ENCODE measurements at regions not wholly inside any gene's neighbourhood (a gene's known extent, or its start where the extent isn't known, plus 50 kb on each side); places are given as distances from the start of the nearest gene placed in this dataset.

DNA sequence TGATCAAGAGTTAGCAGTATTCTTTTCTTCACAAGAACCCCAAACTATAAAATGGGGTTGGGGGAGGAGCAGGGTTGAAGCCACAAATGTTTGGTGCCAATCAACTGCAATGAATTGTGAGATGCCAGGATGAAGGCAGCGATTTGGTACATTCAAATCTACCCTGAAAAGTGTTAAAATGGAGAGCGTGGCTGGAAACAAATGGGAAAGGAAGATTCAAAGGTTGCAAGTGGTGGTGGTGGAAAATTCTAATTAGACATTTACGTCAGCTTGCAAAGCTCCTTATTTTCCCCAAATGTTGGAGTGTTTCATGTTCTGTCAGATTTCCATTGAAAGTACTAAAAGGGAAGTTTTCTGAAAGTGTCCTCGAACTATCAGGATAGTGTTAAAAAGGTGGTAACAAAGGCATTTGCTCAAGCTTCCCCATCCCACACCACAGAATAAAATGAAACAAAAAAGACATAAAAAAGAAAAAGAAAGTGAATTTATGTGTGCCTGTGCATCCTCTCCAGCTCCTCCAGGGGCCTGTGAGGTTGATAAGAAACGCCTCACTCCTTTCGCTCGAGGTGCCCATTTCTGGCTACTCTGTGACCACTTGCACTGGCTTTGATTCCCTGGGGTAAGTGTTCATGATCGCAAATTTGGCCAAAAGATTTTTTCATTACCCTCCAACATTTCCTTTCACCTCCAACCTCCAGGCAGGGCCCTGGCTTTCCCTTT, 424.1 kb upstream of the POU3F3 start (continued):
- TF ChIP-seq, protein P1, sequence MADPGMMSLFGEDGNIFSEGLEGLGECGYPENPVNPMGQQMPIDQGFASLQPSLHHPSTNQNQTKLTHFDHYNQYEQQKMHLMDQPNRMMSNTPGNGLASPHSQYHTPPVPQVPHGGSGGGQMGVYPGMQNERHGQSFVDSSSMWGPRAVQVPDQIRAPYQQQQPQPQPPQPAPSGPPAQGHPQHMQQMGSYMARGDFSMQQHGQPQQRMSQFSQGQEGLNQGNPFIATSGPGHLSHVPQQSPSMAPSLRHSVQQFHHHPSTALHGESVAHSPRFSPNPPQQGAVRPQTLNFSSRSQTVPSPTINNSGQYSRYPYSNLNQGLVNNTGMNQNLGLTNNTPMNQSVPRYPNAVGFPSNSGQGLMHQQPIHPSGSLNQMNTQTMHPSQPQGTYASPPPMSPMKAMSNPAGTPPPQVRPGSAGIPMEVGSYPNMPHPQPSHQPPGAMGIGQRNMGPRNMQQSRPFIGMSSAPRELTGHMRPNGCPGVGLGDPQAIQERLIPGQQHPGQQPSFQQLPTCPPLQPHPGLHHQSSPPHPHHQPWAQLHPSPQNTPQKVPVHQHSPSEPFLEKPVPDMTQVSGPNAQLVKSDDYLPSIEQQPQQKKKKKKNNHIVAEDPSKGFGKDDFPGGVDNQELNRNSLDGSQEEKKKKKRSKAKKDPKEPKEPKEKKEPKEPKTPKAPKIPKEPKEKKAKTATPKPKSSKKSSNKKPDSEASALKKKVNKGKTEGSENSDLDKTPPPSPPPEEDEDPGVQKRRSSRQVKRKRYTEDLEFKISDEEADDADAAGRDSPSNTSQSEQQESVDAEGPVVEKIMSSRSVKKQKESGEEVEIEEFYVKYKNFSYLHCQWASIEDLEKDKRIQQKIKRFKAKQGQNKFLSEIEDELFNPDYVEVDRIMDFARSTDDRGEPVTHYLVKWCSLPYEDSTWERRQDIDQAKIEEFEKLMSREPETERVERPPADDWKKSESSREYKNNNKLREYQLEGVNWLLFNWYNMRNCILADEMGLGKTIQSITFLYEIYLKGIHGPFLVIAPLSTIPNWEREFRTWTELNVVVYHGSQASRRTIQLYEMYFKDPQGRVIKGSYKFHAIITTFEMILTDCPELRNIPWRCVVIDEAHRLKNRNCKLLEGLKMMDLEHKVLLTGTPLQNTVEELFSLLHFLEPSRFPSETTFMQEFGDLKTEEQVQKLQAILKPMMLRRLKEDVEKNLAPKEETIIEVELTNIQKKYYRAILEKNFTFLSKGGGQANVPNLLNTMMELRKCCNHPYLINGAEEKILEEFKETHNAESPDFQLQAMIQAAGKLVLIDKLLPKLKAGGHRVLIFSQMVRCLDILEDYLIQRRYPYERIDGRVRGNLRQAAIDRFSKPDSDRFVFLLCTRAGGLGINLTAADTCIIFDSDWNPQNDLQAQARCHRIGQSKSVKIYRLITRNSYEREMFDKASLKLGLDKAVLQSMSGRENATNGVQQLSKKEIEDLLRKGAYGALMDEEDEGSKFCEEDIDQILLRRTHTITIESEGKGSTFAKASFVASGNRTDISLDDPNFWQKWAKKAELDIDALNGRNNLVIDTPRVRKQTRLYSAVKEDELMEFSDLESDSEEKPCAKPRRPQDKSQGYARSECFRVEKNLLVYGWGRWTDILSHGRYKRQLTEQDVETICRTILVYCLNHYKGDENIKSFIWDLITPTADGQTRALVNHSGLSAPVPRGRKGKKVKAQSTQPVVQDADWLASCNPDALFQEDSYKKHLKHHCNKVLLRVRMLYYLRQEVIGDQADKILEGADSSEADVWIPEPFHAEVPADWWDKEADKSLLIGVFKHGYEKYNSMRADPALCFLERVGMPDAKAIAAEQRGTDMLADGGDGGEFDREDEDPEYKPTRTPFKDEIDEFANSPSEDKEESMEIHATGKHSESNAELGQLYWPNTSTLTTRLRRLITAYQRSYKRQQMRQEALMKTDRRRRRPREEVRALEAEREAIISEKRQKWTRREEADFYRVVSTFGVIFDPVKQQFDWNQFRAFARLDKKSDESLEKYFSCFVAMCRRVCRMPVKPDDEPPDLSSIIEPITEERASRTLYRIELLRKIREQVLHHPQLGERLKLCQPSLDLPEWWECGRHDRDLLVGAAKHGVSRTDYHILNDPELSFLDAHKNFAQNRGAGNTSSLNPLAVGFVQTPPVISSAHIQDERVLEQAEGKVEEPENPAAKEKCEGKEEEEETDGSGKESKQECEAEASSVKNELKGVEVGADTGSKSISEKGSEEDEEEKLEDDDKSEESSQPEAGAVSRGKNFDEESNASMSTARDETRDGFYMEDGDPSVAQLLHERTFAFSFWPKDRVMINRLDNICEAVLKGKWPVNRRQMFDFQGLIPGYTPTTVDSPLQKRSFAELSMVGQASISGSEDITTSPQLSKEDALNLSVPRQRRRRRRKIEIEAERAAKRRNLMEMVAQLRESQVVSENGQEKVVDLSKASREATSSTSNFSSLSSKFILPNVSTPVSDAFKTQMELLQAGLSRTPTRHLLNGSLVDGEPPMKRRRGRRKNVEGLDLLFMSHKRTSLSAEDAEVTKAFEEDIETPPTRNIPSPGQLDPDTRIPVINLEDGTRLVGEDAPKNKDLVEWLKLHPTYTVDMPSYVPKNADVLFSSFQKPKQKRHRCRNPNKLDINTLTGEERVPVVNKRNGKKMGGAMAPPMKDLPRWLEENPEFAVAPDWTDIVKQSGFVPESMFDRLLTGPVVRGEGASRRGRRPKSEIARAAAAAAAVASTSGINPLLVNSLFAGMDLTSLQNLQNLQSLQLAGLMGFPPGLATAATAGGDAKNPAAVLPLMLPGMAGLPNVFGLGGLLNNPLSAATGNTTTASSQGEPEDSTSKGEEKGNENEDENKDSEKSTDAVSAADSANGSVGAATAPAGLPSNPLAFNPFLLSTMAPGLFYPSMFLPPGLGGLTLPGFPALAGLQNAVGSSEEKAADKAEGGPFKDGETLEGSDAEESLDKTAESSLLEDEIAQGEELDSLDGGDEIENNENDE (IDR thresholded peaks at IDR 0.05; ENCODE audit: insufficient replicate concordance, low read length) = no peak

Data from H1 (cell line).